ENCODE measurements at regions not wholly inside any gene's neighbourhood (a gene's known extent, or its start where the extent isn't known, plus 50 kb on each side); places are given as distances from the start of the nearest gene placed in this dataset.

- no peak for DNase-seq
Measured at GRCh38 chr5:108436696-108437095, 54.8 kb upstream of the FBXL17 start.

DNA sequence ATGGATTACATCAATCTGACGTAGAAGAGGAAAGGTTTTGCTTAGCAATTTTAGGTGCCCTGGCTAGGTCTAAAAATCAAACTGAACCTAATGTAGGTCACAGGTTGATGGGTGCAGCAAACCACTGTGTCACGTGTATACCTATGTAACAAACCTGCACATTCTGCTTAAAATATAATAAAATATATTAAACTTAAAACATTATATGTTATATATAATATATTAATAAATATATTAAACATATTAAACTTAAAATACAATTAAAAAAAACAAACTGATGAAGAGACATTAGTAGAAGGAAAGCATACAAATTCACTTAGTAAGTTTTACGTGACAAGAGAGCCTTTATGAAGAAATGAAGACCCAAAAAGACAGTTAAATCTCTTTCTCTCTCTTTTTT, 51.7 kb upstream of the FBXL17 start:
- DNase-seq = no peak

DNA sequence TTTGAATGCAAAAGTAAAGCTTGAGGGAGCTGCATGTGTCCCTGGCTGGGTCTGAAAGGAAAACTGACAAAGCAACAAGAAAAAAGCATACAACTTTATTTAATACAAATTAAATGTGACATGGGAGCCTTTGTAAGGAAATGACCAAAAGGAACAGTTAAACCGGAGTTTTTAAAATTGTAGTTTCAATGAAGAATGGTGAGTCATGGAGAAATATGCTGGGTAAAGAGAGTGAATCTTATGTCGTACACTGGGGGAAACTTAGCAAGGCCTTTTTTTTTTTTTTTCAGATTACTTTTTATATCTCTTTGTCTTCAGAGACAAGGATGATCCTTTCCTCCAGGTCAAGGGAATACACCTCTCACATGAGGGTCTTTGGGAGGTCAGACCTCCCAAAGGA, 50.1 kb upstream of the FBXL17 start:
- DNase-seq = no peak
